Smooth muscle cell (in vitro differentiated cells): ENCODE measurements at regions not wholly inside any gene's neighbourhood (a gene's known extent, or its start where the extent isn't known, plus 50 kb on each side); places are given as distances from the start of the nearest gene placed in this dataset.

ENCODE experiments used
- DNase-seq: peaks from one replicate; lab custom pipeline; 2025; ENCODE audit not compliant: unreplicated experiment; lab: John Stamatoyannopoulos, UW
- H2AFZ ChIP-seq: fragments of 200-600 bp; sonication (generic); 2 replicates; pipeline ENCODE4 v1.6.0; 2016; ENCODE audit warnings: antibody characterized with exemption, low read depth, mild to moderate bottlenecking
- H3F3A ChIP-seq: fragments of 200-600 bp; sonication (generic); 2 replicates; pipeline ENCODE4 v1.6.0; 2017; ENCODE audit warnings: antibody characterized with exemption, low read depth
- H3K27ac ChIP-seq: fragments of 200-600 bp; sonication (generic); 2 replicates; pipeline ENCODE4 v1.5.1; 2016; ENCODE audit warnings: low read depth, mild to moderate bottlenecking
- H3K27me3 ChIP-seq: fragments of 200-600 bp; sonication (generic); 2 replicates; pipeline ENCODE4 v1.6.1; 2016; ENCODE audit warnings: low read depth, mild to moderate bottlenecking
- H3K36me3 ChIP-seq: fragments of 200-600 bp; sonication (generic); 2 replicates; pipeline ENCODE4 v1.5.1; 2016; ENCODE audit warnings: low read depth
- H3K4me1 ChIP-seq: fragments of 200-600 bp; sonication (generic); 2 replicates; pipeline ENCODE4 v1.5.1; 2016; ENCODE audit warnings: low read depth
- H3K4me2 ChIP-seq: fragments of 200-600 bp; sonication (generic); 2 replicates; pipeline ENCODE4 v1.6.0; 2016; ENCODE audit warnings: mild to moderate bottlenecking
- H3K4me3 ChIP-seq: fragments of 200-600 bp; sonication (generic); 2 replicates; pipeline ENCODE4 v1.5.1; 2016; ENCODE audit warnings: mild to moderate bottlenecking
- H3K79me2 ChIP-seq: fragments of 200-600 bp; sonication (generic); 2 replicates; pipeline ENCODE4 v1.6.0; 2016; ENCODE audit warnings: low read depth, mild to moderate bottlenecking
- H3K9ac ChIP-seq: fragments of 200-600 bp; sonication (generic); 2 replicates; pipeline ENCODE4 v1.6.0; 2016; ENCODE audit warnings: low read depth
- H3K9me3 ChIP-seq: fragments of 200-600 bp; sonication (generic); replicated peaks from 2 replicates; pipeline ENCODE4 v1.5.1; 2016; ENCODE audit warnings: low read depth
- H4K20me1 ChIP-seq: fragments of 200-600 bp; sonication (generic); 2 replicates; pipeline ENCODE4 v1.6.0; 2016; ENCODE audit warnings: low read depth
- WGBS: methylation state at CpG from one replicate; pipeline ENCODE4 v1.1.7; 2016; ENCODE audit warnings: low lambda C conversion rate; 5-methylcytosine and 5-hydroxymethylcytosine counted together
- TF ChIP-seq, protein P1 (sequence below): fragments of 200-600 bp; sonication (generic); IDR thresholded peaks from 2 replicates; pipeline ENCODE4 v1.5.1; 2017; ENCODE audit warnings: borderline replicate concordance, mild to moderate bottlenecking, antibody characterized with exemption; ENCODE audit not compliant: insufficient read depth, poor library complexity, severe bottlenecking

DNA sequence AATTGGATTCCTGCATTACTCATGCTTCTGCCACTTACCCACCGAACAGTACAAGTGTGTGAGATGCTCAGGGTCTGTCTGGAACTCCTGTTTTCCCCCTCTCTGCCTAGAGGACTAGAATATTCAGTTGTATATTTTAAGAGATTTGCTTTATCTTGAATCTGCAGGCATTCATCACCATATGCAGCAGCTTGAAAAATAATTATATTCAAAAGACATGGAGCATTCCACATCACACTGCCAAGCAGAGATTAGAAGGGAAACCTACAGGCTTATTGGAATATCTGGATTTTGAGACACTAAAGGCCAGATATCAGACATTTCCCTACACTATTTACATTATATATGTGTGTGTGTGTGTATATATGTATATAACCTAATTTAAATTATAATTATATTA, 382.8 kb upstream of the POM121L12 start:
- no peaks in the 10 kb centered on the region for H3F3A ChIP-seq
- no peak overlapping the region for H3K4me3 ChIP-seq
- WGBS = 76% methylated on average over 1 of the region's 1 CpG
- H3K79me2 ChIP-seq = no peaks in the 10 kb centered on the region
- no peak overlapping the region for H2AFZ ChIP-seq
- H3K9ac ChIP-seq = no peak overlapping the region
- no peaks in the 10 kb centered on the region for H3K9me3 ChIP-seq
- H3K27me3 ChIP-seq = no peaks in the 10 kb centered on the region
- DNase-seq = no peak
- no peaks in the 10 kb centered on the region for H3K36me3 ChIP-seq
- no peak overlapping the region for H3K27ac ChIP-seq
- TF ChIP-seq, protein P1, sequence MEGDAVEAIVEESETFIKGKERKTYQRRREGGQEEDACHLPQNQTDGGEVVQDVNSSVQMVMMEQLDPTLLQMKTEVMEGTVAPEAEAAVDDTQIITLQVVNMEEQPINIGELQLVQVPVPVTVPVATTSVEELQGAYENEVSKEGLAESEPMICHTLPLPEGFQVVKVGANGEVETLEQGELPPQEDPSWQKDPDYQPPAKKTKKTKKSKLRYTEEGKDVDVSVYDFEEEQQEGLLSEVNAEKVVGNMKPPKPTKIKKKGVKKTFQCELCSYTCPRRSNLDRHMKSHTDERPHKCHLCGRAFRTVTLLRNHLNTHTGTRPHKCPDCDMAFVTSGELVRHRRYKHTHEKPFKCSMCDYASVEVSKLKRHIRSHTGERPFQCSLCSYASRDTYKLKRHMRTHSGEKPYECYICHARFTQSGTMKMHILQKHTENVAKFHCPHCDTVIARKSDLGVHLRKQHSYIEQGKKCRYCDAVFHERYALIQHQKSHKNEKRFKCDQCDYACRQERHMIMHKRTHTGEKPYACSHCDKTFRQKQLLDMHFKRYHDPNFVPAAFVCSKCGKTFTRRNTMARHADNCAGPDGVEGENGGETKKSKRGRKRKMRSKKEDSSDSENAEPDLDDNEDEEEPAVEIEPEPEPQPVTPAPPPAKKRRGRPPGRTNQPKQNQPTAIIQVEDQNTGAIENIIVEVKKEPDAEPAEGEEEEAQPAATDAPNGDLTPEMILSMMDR = no peak
- no peaks in the 10 kb centered on the region for H4K20me1 ChIP-seq
- no peaks in the 10 kb centered on the region for H3K4me1 ChIP-seq
- H3K4me2 ChIP-seq = no peak overlapping the region

DNA sequence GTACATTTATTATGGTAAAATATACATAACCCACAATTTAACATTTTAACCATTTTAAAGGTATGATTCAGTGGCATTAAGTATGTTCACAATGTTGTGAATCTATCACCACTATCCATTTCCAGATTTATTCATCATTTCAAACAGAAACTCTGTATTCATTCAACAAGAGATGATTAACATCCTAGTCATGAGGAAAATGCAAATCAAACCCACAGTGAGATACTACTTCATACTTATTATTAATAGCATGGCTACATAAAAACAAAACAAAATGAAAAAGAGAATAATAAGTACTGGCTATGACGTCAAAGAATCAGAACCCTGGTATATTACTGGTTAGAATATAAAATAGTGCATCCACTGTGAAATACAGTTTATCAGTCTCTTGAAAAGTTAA, 386.6 kb upstream of the POM121L12 start:
- Histone ChIP-seq H3F3A (no peaks in the 10 kb centered on the region), H3K79me2 (no peaks in the 10 kb centered on the region), H3K4me2 (no peak overlapping the region), H3K27ac (no peak overlapping the region), H3K9ac (no peak overlapping the region), H3K27me3 (no peaks in the 10 kb centered on the region), H3K4me3 (no peak overlapping the region), H3K4me1 (no peaks in the 10 kb centered on the region), H4K20me1 (no peaks in the 10 kb centered on the region), H2AFZ (no peak overlapping the region), H3K36me3 (no peaks in the 10 kb centered on the region), H3K9me3 (no peaks in the 10 kb centered on the region)
- WGBS = 78% methylated on average over 1 of the region's 1 CpG
- TF ChIP-seq, protein P1 = no peak
- DNase-seq = no peak

DNA sequence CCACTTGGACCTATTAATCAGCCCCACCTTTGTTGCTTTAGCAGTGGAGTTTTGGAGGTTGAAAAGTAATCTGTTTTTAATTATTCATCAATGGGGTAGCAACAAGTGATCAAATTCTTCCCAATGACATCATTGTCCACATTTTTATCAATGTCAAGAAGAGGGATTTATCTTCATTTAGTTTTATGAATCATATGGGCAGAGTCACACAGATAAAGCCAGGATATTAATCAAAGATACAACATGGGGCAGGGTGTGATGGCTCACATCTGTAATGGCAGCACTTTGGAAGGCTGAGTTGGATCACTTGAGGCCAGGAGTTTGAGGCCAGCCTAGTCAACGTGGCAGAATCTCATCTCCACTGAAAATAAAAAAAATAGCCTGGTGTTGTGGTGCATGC, 388.4 kb upstream of the POM121L12 start:
- Histone ChIP-seq H3K4me2 (no peak overlapping the region), H3K27ac (no peak overlapping the region), H3K9ac (no peak overlapping the region), H3F3A (no peaks in the 10 kb centered on the region), H3K4me1 (no peaks in the 10 kb centered on the region), H4K20me1 (no peaks in the 10 kb centered on the region), H3K9me3 (no peaks in the 10 kb centered on the region), H2AFZ (no peak overlapping the region), H3K4me3 (no peak overlapping the region), H3K79me2 (no peaks in the 10 kb centered on the region), H3K36me3 (no peaks in the 10 kb centered on the region), H3K27me3 (no peaks in the 10 kb centered on the region)
- 48% methylated on average over 1 of the region's 1 CpG for WGBS
- TF ChIP-seq, protein P1 = no peak
- no peak for DNase-seq

DNA sequence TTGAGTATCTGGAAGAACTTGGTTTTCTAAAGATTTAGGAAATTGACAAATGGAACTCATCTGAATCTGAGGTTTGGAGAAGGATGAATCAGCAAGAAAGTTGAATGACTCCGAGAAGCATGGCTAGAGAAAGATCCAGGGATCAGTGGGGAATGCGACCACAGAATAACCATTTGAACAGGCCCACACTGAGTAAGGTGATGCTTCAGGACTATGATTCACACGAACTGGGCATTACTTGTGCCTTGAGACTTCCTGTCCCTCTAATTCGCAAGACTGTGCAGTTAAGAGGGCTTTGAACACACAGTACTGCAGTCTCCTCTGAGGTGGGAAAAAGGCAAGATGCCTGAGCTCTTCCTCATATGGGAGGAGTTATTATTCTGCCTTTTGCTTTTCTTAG, 395.5 kb upstream of the POM121L12 start:
- H3K27me3 ChIP-seq = no peaks in the 10 kb centered on the region
- H4K20me1 ChIP-seq = no peaks in the 10 kb centered on the region
- H3K4me3 ChIP-seq = no peak overlapping the region
- peak overlapping the region; percentile 95 for H3K27ac ChIP-seq
- H3K4me1 ChIP-seq = peaks cover 12% of the 10 kb centered on the region
- no peaks in the 10 kb centered on the region for H3K9me3 ChIP-seq
- no peaks in the 10 kb centered on the region for H3F3A ChIP-seq
- no peaks in the 10 kb centered on the region for H3K36me3 ChIP-seq
- TF ChIP-seq, protein P1 = no peak
- H3K79me2 ChIP-seq = no peaks in the 10 kb centered on the region
- peak overlapping the region; percentile 51 for H3K4me2 ChIP-seq
- H2AFZ ChIP-seq = no peak overlapping the region
- 9% methylated on average over 4 of the region's 4 CpGs for WGBS
- H3K9ac ChIP-seq = peak overlapping the region; percentile 65
- DNase-seq = no peak
